D721Med (cell line): ENCODE measurements at regions not wholly inside any gene's neighbourhood (a gene's known extent, or its start where the extent isn't known, plus 50 kb on each side); places are given as distances from the start of the nearest gene placed in this dataset.

ENCODE experiments used
- DNase-seq: peaks from one replicate; pipeline ENCODE4 v3.0.0; 2011; ENCODE audit warnings: low spot score; ENCODE audit not compliant: insufficient read length
- FAIRE-seq: peaks from 2 replicates; lab custom pipeline; 2011; peaks lifted over from hg19 to GRCh38; lab: Jason Lieb, UNC
- TF ChIP-seq, protein P1 (sequence below): IDR thresholded peaks from 2 replicates; pipeline ENCODE4 v1.5.1; 2012; ENCODE audit warnings: mild to moderate bottlenecking, control low read depth; ENCODE audit not compliant: insufficient read depth; ENCODE audit errors: missing control alignments

DNA sequence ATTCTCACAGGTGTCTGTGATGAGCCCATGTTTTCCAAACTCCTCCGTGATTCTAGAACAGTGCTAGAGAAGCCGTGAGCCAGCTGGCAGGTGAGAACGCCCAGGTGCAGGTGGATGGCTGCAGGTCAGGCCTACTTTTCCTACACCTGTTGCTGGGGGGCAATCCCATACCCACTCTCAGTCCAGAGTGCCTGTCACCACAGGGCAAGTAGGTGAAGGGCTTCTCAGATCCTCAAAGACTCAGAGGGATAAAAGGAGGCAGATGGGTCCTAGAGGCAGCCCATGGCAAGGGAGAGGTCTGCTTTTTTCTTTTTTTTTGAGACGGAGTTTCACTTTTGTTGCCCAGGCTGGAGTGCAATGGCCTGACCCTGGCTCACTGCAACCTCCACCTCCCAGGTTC is 50.7 kb upstream of the H6PD start:
- DNase-seq (no peak), FAIRE-seq (no peak)
- TF ChIP-seq, protein P1, sequence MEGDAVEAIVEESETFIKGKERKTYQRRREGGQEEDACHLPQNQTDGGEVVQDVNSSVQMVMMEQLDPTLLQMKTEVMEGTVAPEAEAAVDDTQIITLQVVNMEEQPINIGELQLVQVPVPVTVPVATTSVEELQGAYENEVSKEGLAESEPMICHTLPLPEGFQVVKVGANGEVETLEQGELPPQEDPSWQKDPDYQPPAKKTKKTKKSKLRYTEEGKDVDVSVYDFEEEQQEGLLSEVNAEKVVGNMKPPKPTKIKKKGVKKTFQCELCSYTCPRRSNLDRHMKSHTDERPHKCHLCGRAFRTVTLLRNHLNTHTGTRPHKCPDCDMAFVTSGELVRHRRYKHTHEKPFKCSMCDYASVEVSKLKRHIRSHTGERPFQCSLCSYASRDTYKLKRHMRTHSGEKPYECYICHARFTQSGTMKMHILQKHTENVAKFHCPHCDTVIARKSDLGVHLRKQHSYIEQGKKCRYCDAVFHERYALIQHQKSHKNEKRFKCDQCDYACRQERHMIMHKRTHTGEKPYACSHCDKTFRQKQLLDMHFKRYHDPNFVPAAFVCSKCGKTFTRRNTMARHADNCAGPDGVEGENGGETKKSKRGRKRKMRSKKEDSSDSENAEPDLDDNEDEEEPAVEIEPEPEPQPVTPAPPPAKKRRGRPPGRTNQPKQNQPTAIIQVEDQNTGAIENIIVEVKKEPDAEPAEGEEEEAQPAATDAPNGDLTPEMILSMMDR, result no peak

DNA sequence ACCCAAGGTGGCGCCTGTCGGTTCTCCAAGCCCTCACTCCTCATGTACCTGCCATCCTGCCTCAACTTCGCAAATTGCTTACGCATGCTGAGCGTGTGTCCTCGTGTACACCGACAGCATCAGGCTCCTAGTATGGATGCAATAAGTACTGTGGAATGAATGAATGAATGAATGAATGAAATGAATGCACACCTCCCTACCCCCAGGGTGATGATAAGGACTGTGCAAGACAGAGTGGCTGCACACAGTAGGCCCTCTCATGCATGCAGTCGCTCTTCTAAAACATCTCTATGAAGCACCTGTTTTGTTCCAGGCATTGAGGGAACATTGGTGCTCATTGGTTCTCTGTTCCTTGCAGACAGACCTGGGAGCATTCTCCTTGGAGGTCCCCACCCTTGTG is 49.8 kb upstream of the H6PD start:
- TF ChIP-seq, protein P1, result no peak
- DNase-seq (no peak), FAIRE-seq (no peak)
